ENCODE measurements at regions not wholly inside any gene's neighbourhood (a gene's known extent, or its start where the extent isn't known, plus 50 kb on each side); places are given as distances from the start of the nearest gene placed in this dataset.

DNA sequence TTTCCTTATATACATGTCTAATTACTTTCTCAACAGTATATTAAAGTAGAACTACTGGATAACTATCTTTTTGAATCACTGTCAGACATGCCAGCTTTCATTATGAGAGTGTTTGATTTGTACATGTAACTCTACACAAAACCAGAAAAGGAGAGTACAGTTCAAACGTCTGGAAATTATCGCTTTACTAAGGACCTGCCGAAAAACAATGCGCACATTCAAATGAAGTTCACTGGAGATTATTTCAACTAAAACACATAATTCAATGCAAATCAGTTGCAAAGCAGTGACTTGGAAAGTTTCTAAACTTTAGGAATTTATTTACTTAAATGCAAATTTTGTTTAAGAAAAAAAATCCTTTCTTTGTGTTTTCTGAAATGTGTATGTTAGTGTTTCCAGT, 942.5 kb downstream of the EFNA5 start:
- Histone ChIP-seq H3K4me1 (ENCODE audit: control insufficient read depth in 1 of 2, insufficient read depth in 2 of 2, low read length in 2 of 2) (no peaks in the 10 kb centered on the region), H3K9ac (ENCODE audit: low read length) (no peak overlapping the region), H3K4me2 (ENCODE audit: low read length) (no peak overlapping the region), H3K36me3 (ENCODE audit: control insufficient read depth in 1 of 2, insufficient read depth in 2 of 2, low read length in 2 of 2) (no peaks in the 10 kb centered on the region), H3K27ac (ENCODE audit: low read depth, low read length) (no peak overlapping the region), H3K9me2 (ENCODE audit: insufficient read depth) (no peaks in the 10 kb centered on the region), H3K79me2 (ENCODE audit: insufficient read depth, low read length) (no peaks in the 10 kb centered on the region), H3K4me3 (replicated peaks in 1 of 2; ENCODE audit: low read depth in 1 of 2, low read length in 2 of 2) (no peak overlapping the region), H2AFZ (ENCODE audit: low read depth, low read length, poor library complexity, severe bottlenecking) (no peak overlapping the region), H3K27me3 (ENCODE audit: insufficient read depth, low read length) (no peaks in the 10 kb centered on the region), H4K20me1 (ENCODE audit: insufficient read depth) (no peaks in the 10 kb centered on the region), H3K9me3 (ENCODE audit: control insufficient read depth in 1 of 2, insufficient read depth in 1 of 2, low read depth in 1 of 2, low read length in 2 of 2) (no peaks in the 10 kb centered on the region)
- DNase-seq (ENCODE audit: low read depth, low spot score) (no peak), ATAC-seq (no peak)
- TF ChIP-seq ZFX (IDR thresholded peaks at IDR 0.05) = no peak
- no peak for TF ChIP-seq EZH2 (IDR thresholded peaks at IDR 0.05)
- TF ChIP-seq FOSL1 (IDR thresholded peaks at IDR 0.05; ENCODE audit: low read depth) = no peak
- TF ChIP-seq, protein P1, sequence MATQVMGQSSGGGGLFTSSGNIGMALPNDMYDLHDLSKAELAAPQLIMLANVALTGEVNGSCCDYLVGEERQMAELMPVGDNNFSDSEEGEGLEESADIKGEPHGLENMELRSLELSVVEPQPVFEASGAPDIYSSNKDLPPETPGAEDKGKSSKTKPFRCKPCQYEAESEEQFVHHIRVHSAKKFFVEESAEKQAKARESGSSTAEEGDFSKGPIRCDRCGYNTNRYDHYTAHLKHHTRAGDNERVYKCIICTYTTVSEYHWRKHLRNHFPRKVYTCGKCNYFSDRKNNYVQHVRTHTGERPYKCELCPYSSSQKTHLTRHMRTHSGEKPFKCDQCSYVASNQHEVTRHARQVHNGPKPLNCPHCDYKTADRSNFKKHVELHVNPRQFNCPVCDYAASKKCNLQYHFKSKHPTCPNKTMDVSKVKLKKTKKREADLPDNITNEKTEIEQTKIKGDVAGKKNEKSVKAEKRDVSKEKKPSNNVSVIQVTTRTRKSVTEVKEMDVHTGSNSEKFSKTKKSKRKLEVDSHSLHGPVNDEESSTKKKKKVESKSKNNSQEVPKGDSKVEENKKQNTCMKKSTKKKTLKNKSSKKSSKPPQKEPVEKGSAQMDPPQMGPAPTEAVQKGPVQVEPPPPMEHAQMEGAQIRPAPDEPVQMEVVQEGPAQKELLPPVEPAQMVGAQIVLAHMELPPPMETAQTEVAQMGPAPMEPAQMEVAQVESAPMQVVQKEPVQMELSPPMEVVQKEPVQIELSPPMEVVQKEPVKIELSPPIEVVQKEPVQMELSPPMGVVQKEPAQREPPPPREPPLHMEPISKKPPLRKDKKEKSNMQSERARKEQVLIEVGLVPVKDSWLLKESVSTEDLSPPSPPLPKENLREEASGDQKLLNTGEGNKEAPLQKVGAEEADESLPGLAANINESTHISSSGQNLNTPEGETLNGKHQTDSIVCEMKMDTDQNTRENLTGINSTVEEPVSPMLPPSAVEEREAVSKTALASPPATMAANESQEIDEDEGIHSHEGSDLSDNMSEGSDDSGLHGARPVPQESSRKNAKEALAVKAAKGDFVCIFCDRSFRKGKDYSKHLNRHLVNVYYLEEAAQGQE (IDR thresholded peaks at IDR 0.05; ENCODE audit: low read depth) = no peak
- no peak for TF ChIP-seq ELF1 (IDR thresholded peaks at IDR 0.05; ENCODE audit: borderline replicate concordance, low read depth)
- no peak for TF ChIP-seq EZH2phosphoT487 (IDR thresholded peaks at IDR 0.05; ENCODE audit: borderline replicate concordance)
- no peak for TF ChIP-seq ATF3 (IDR thresholded peaks at IDR 0.05)
- TF ChIP-seq ZNF274 (IDR thresholded peaks at IDR 0.05; ENCODE audit: low read depth, low read length) = no peak
- TF ChIP-seq, protein P2, sequence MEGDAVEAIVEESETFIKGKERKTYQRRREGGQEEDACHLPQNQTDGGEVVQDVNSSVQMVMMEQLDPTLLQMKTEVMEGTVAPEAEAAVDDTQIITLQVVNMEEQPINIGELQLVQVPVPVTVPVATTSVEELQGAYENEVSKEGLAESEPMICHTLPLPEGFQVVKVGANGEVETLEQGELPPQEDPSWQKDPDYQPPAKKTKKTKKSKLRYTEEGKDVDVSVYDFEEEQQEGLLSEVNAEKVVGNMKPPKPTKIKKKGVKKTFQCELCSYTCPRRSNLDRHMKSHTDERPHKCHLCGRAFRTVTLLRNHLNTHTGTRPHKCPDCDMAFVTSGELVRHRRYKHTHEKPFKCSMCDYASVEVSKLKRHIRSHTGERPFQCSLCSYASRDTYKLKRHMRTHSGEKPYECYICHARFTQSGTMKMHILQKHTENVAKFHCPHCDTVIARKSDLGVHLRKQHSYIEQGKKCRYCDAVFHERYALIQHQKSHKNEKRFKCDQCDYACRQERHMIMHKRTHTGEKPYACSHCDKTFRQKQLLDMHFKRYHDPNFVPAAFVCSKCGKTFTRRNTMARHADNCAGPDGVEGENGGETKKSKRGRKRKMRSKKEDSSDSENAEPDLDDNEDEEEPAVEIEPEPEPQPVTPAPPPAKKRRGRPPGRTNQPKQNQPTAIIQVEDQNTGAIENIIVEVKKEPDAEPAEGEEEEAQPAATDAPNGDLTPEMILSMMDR (IDR thresholded peaks at IDR 0.05 in 2 of 3, conservative IDR thresholded peaks at IDR 0.05 in 1 of 3; ENCODE audit: borderline replicate concordance in 1 of 3, insufficient read depth in 1 of 3, low read depth in 2 of 3, low read length in 2 of 3) = no peak
- RAD21 ChIA-PET (ENCODE audit: low non-redundant PET in 1 of 2, low total read pairs in 2 of 2, uncharacterized antibody in 2 of 2, unreplicated experiment in 2 of 2) = no interaction called here
- BruUV-seq (replicated peaks) = no TSS peak
- CTCF ChIA-PET = no interaction called here
- POLR2A ChIA-PET = no interaction called here
- intact Hi-C loops (cut with micrococcal nuclease) = no loop called here

Data from HCT116 (cell line).